ENCODE measurements at regions not wholly inside any gene's neighbourhood (a gene's known extent, or its start where the extent isn't known, plus 50 kb on each side); places are given as distances from the start of the nearest gene placed in this dataset.

DNA sequence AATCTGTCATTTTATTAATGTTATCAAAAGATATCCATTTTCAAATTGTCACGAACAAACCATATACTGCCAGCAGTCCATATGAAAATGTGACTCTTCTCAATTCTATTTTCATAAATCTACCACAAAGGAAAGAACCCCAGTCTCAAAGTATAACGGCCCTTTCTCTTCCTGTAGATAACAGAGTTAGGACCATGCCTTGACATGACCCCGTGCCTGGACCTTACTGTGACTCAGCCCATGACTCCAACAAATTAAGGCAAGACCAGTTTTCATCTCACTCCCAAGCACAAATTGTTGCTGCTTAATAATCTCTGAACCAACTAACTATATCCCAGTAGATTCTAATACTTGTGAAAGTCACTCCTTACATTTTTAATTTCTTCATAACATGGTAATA, 124.4 kb upstream of the NFIA start (continued):
- TF ChIP-seq ZFX (IDR thresholded peaks at IDR 0.05), result no peak
- no peak for TF ChIP-seq SIN3A (IDR thresholded peaks at IDR 0.05; ENCODE audit: low read depth)
- no peak for TF ChIP-seq YY1 (IDR thresholded peaks at IDR 0.05; ENCODE audit: extremely low read depth, insufficient replicate concordance, low read depth, low read length)
- no peak for TF ChIP-seq ELF1 (IDR thresholded peaks at IDR 0.05; ENCODE audit: borderline replicate concordance, low read depth)
- TF ChIP-seq, protein P1, sequence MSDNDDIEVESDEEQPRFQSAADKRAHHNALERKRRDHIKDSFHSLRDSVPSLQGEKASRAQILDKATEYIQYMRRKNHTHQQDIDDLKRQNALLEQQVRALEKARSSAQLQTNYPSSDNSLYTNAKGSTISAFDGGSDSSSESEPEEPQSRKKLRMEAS (IDR thresholded peaks at IDR 0.05), result no peak
- no peak for TF ChIP-seq POLR2A (IDR thresholded peaks at IDR 0.05; ENCODE audit: borderline replicate concordance, extremely low read depth, insufficient read depth, insufficient read length)
- TF ChIP-seq, protein P2, sequence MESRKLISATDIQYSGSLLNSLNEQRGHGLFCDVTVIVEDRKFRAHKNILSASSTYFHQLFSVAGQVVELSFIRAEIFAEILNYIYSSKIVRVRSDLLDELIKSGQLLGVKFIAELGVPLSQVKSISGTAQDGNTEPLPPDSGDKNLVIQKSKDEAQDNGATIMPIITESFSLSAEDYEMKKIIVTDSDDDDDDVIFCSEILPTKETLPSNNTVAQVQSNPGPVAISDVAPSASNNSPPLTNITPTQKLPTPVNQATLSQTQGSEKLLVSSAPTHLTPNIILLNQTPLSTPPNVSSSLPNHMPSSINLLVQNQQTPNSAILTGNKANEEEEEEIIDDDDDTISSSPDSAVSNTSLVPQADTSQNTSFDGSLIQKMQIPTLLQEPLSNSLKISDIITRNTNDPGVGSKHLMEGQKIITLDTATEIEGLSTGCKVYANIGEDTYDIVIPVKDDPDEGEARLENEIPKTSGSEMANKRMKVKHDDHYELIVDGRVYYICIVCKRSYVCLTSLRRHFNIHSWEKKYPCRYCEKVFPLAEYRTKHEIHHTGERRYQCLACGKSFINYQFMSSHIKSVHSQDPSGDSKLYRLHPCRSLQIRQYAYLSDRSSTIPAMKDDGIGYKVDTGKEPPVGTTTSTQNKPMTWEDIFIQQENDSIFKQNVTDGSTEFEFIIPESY (IDR thresholded peaks at IDR 0.05; ENCODE audit: extremely low read depth, insufficient replicate concordance, low read length), result no peak
- TF ChIP-seq EZH2 (IDR thresholded peaks at IDR 0.05), result no peak

DNA sequence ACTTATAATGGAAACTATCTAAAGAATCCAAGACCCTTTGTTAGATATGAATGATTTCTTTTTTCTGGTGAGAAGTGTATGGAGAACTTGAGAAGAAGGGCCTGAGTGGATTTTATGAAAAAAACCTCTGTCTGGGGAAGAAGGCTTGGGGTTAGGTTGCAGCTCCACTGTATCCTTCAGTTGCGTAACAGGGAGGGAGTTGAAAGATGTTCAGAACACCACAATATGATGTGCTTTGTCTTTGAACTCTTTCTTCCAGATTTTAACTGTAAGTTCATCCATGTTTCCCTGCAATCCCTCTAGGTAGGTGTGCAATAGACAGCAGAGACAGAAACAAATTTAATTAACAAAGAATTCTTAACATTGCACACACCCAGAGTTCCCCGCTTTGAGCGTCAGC, 125.8 kb upstream of the NFIA start:
- H3K9ac ChIP-seq (ENCODE audit: low read length), result no peak overlapping the region
- DNase-seq (ENCODE audit: low read depth, low spot score) (no peak), ATAC-seq (no peak)
- H3K27me3 ChIP-seq (ENCODE audit: insufficient read depth, low read length), result peaks cover 8% of the 10 kb centered on the region; the same call in 1 of the 2 replicates
- ChIA-PET CTCF (no interaction called here), POLR2A (no interaction called here), RAD21 (ENCODE audit: low non-redundant PET in 1 of 2, low total read pairs in 2 of 2, uncharacterized antibody in 2 of 2, unreplicated experiment in 2 of 2) (no interaction called here)
- H3K9me3 ChIP-seq (ENCODE audit: control insufficient read depth in 1 of 2, insufficient read depth in 1 of 2, low read depth in 1 of 2, low read length in 2 of 2), result no peaks in the 10 kb centered on the region
- H3K4me1 ChIP-seq (ENCODE audit: control insufficient read depth in 1 of 2, insufficient read depth in 2 of 2, low read length in 2 of 2), result no peaks in the 10 kb centered on the region
- BruUV-seq (replicated peaks), result no TSS peak
- TF ChIP-seq SRF (IDR thresholded peaks at IDR 0.05; ENCODE audit: low read depth), result no peak
- TF ChIP-seq POLR2A (IDR thresholded peaks at IDR 0.05; ENCODE audit: borderline replicate concordance, extremely low read depth, insufficient read depth, insufficient read length), result no peak
- no peak for TF ChIP-seq CEBPB (IDR thresholded peaks at IDR 0.05; ENCODE audit: low read depth)
- TF ChIP-seq, protein P1 (IDR thresholded peaks at IDR 0.05), result no peak
- TF ChIP-seq FOSL1 (IDR thresholded peaks at IDR 0.05; ENCODE audit: low read depth), result no peak
- H3K36me3 ChIP-seq (ENCODE audit: control insufficient read depth in 1 of 2, insufficient read depth in 2 of 2, low read length in 2 of 2), result no peaks in the 10 kb centered on the region
- intact Hi-C loops (cut with micrococcal nuclease), result no loop called here
- no peaks in the 10 kb centered on the region for H4K20me1 ChIP-seq (ENCODE audit: insufficient read depth)
- no peak overlapping the region for H3K27ac ChIP-seq (ENCODE audit: low read depth, low read length)
- no peak overlapping the region for H3K4me2 ChIP-seq (ENCODE audit: low read length)
- H3K4me3 ChIP-seq (replicated peaks in 1 of 2; ENCODE audit: low read depth in 1 of 2, low read length in 2 of 2), result no peak overlapping the region
- H2AFZ ChIP-seq (ENCODE audit: low read depth, low read length, poor library complexity, severe bottlenecking), result no peak overlapping the region
- H3K79me2 ChIP-seq (ENCODE audit: insufficient read depth, low read length), result no peaks in the 10 kb centered on the region
- no peaks in the 10 kb centered on the region for H3K9me2 ChIP-seq (ENCODE audit: insufficient read depth)

All from HCT116 (cell line).